ENCODE measurements at regions not wholly inside any gene's neighbourhood (a gene's known extent, or its start where the extent isn't known, plus 50 kb on each side); places are given as distances from the start of the nearest gene placed in this dataset.

- no peaks in the 10 kb centered on the region for H3K36me3 Mint-ChIP-seq (ENCODE audit: low read depth)
- Histone ChIP-seq H4K20me1 (replicated peaks; ENCODE audit: insufficient read depth) (no peaks in the 10 kb centered on the region), H3F3A (replicated peaks; ENCODE audit: low read depth) (no peaks in the 10 kb centered on the region), H3K4me3 (no peak overlapping the region), H3K27me3 (ENCODE audit: insufficient read depth) (no peaks in the 10 kb centered on the region), H3K79me2 (replicated peaks; ENCODE audit: insufficient read depth) (no peaks in the 10 kb centered on the region), H3K27ac (ENCODE audit: low read depth) (no peak overlapping the region), H3K4me2 (no peak overlapping the region), H3K36me3 (ENCODE audit: insufficient read depth) (no peaks in the 10 kb centered on the region), H3K4me1 (ENCODE audit: insufficient read depth) (no peaks in the 10 kb centered on the region), H2AFZ (no peak overlapping the region), H3K9me2 (ENCODE audit: insufficient read depth) (no peaks in the 10 kb centered on the region)
- no peak for ATAC-seq
- DNase-seq (ENCODE audit: low spot score), result no peak
- H3K27me3 Mint-ChIP-seq (ENCODE audit: insufficient read depth, low read depth, poor library complexity), result no peaks in the 10 kb centered on the region
- H3K4me3 Mint-ChIP-seq, result no peak overlapping the region
- 0 out of 3 replicates have a peak, but pooled peaks cover 3% of the 10 kb centered on the region for H3K4me1 Mint-ChIP-seq
- TF ChIP-seq POLR2AphosphoS5 (IDR thresholded peaks at IDR 0.05; ENCODE audit: low read depth), result no peak
- no peak for TF ChIP-seq NANOG (IDR thresholded peaks at IDR 0.05; ENCODE audit: borderline replicate concordance)
- no peak for TF ChIP-seq STAT1 (IDR thresholded peaks at IDR 0.05; ENCODE audit: unreplicated experiment)
- no peak for TF ChIP-seq CREB1 (CRISPR knock-in tag; IDR thresholded peaks at IDR 0.05; ENCODE audit: low read depth)
- no peak for TF ChIP-seq ZNF462 (CRISPR knock-in tag; IDR thresholded peaks at IDR 0.05)
- no peak overlapping the region for H3K27ac Mint-ChIP-seq
- no peaks in the 10 kb centered on the region for H3K9me3 Mint-ChIP-seq
Observed at GRCh38 chrX:88136328-88136727, 610.7 kb upstream of the CPXCR1 start.

DNA sequence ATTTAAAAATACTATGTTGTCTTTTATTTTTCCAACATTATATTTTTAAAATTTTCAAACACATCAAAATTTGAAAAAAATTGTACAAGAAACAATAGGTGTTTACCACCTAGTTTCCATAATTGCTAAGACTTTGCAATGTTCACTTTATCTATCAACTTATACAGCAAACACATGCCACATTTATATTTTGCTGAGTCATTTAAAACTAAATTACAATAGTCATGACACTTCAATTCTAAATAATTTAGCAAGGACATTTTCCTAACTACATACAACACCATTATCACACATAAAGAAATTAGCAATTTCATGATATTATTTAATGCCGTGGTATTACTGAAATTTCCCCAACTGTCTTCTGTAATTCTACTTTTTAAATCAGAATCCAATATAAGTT lies 600.4 kb upstream of the CPXCR1 start:
- DNase-seq (ENCODE audit: low spot score) (no peak), ATAC-seq (no peak)
- Mint-ChIP-seq H3K9me3 (no peaks in the 10 kb centered on the region; the same call in 2 of the 3 replicates), H3K27ac (no peak overlapping the region), H3K36me3 (ENCODE audit: low read depth) (peaks cover 3% of the 10 kb centered on the region; the same call in 2 of the 3 replicates), H3K27me3 (ENCODE audit: insufficient read depth, low read depth, poor library complexity) (peaks cover 2% of the 10 kb centered on the region), H3K4me3 (no peak overlapping the region), H3K4me1 (no peaks in the 10 kb centered on the region)
- no peaks in the 10 kb centered on the region for H3K9me2 ChIP-seq (ENCODE audit: insufficient read depth)
- no peak overlapping the region for H3K27ac ChIP-seq (ENCODE audit: low read depth)
- no peaks in the 10 kb centered on the region for H3K79me2 ChIP-seq (replicated peaks; ENCODE audit: insufficient read depth)
- no peaks in the 10 kb centered on the region for H3K4me1 ChIP-seq (ENCODE audit: insufficient read depth)
- H3K4me2 ChIP-seq, result no peak overlapping the region
- H3F3A ChIP-seq (replicated peaks; ENCODE audit: low read depth), result no peaks in the 10 kb centered on the region
- no peak for TF ChIP-seq ZNF462 (CRISPR knock-in tag; IDR thresholded peaks at IDR 0.05)
- no peak for TF ChIP-seq ZNF114 (CRISPR knock-in tag; IDR thresholded peaks at IDR 0.05)
- H3K4me3 ChIP-seq, result no peak overlapping the region
- H4K20me1 ChIP-seq (replicated peaks; ENCODE audit: insufficient read depth), result no peaks in the 10 kb centered on the region
- no peaks in the 10 kb centered on the region for H3K36me3 ChIP-seq (ENCODE audit: insufficient read depth)
- no peaks in the 10 kb centered on the region for H3K27me3 ChIP-seq (ENCODE audit: insufficient read depth)
- H2AFZ ChIP-seq, result no peak overlapping the region

Measured in GM23338 (cell line).